Fibroblast of mammary gland (primary cell): ENCODE measurements at regions not wholly inside any gene's neighbourhood (a gene's known extent, or its start where the extent isn't known, plus 50 kb on each side); places are given as distances from the start of the nearest gene placed in this dataset.

Experiments used
- DNase-seq: peaks from one replicate; pipeline ENCODE4 v3.0.0-alpha.2; 2010; ENCODE audit warnings: low read depth
- H3K4me3 ChIP-seq: 2 replicates; pipeline ENCODE4 v1.5.1; 2011; ENCODE audit warnings: low read depth, mild to moderate bottlenecking, low read length, moderate library complexity; ENCODE audit not compliant: control insufficient read depth
- CTCF ChIP-seq: conservative IDR thresholded peaks from 2 replicates; pipeline ENCODE4 v1.5.1; 2011; ENCODE audit warnings: low read depth, low read length, inconsistent platforms; ENCODE audit not compliant: control insufficient read depth, insufficient read depth

- H3K4me3 ChIP-seq = no peak overlapping the region
These were observed 258.3 kb upstream of the CAMK1G start for GRCh38 chr1:209324901-209325871.

GRCh38 chr1:209326076-209326475 is 257.4 kb upstream of the CAMK1G start:
- no peak for TF ChIP-seq CTCF
- no peak overlapping the region for H3K4me3 ChIP-seq
- DNase-seq = no peak

More at GRCh38 chr1:209324901-209325871, 258.3 kb upstream of the CAMK1G start:
- no peak for TF ChIP-seq CTCF
- no peak for DNase-seq

GRCh38 chr1:209326831-209327230 is 256.7 kb upstream of the CAMK1G start:
- H3K4me3 ChIP-seq = no peak overlapping the region
- TF ChIP-seq CTCF = no peak
- no peak for DNase-seq

- no peak for DNase-seq
- no peak for TF ChIP-seq CTCF
- H3K4me3 ChIP-seq = no peak overlapping the region
These were observed 255.3 kb upstream of the CAMK1G start for GRCh38 chr1:209328196-209328595.

GRCh38 chr1:209335178-209335577 is 248.3 kb upstream of the CAMK1G start:
- peak; percentile 86 for TF ChIP-seq CTCF
- H3K4me3 ChIP-seq = no peak overlapping the region
- DNase-seq = no peak

GRCh38 chr1:209341146-209341545 is 242.4 kb upstream of the CAMK1G start:
- TF ChIP-seq CTCF = no peak
- no peak for DNase-seq
- H3K4me3 ChIP-seq = no peak overlapping the region
